Stomach (tissue), 8 donors: ENCODE measurements at regions not wholly inside any gene's neighbourhood (a gene's known extent, or its start where the extent isn't known, plus 50 kb on each side); places are given as distances from the start of the nearest gene placed in this dataset.
A peak's percentile ranks its signal among the peaks of the same experiment; 100 is the strongest.

Experiments used
- DNase-seq, 2 donors: peaks; one replicate each; pipeline versions ENCODE4 v3.0.0 to v3.0.0-alpha.2; 2013 to 2019
- H3K27ac ChIP-seq, 5 donors: fragments of 200-600 bp in 4 of 5; sonication (generic) in 4 of 5; one replicate each; pipeline ENCODE4 v1.5.1; 2013 to 2019; ENCODE audit warnings: mild to moderate bottlenecking in 1 of 5, moderate library complexity in 1 of 5
- H3K27me3 ChIP-seq, 3 donors: fragments of 200-600 bp; sonication (generic); one replicate each; pipeline ENCODE4 v1.5.1; 2017 to 2019; ENCODE audit warnings: mixed run types in 1 of 3
- H3K36me3 ChIP-seq, 4 donors: fragments of 200-600 bp; sonication (generic); 1 replicate in 3 of 4; 2 replicates in 1 of 4; pipeline ENCODE4 v1.5.1; 2016 to 2019
- H3K4me1 ChIP-seq, 4 donors: fragments of 200-600 bp; sonication (generic); one replicate each; pipeline ENCODE4 v1.5.1; 2016 to 2019
- H3K4me3 ChIP-seq, 4 donors: fragments of 200-600 bp; sonication (generic) in 3 of 4; one replicate each; pipeline ENCODE4 v1.5.1; 2016 to 2019; ENCODE audit warnings: mild to moderate bottlenecking in 1 of 4
- H3K9me3 ChIP-seq, 4 donors: fragments of 200-600 bp; sonication (generic); one replicate each; pipeline ENCODE4 v1.5.1; 2016 to 2019
- EP300 ChIP-seq: sonication (generic); formaldehyde crosslinking; IDR thresholded peaks from one replicate; pipeline ENCODE4 v1.6.1; 2017; ENCODE audit warnings: antibody characterized with exemption
- POLR2A ChIP-seq, 4 donors: fragments of 450-650 bp; IDR thresholded peaks; one replicate each; pipeline ENCODE4 v1.6.1; 2016; ENCODE audit warnings: antibody characterized with exemption in 4 of 4, control low read depth in 2 of 4, mild to moderate bottlenecking in 1 of 4, moderate library complexity in 1 of 4
- POLR2AphosphoS5 ChIP-seq, 3 donors: sonication (generic); formaldehyde crosslinking; IDR thresholded peaks; one replicate each; pipeline ENCODE4 v1.6.1; 2016; ENCODE audit warnings: antibody characterized with exemption in 3 of 3
- WGBS, 5 donors: extraction: QIAGEN DNeasy Blood & Tissue Kit in 3 of 5; methylation state at CpG; one replicate each; pipeline versions ENCODE4 v1.1.5 to v1.1.7; 2013 to 2018; 5-methylcytosine and 5-hydroxymethylcytosine counted together
- intact Hi-C: fragments of 100-400 bp; cut with DNase I; formaldehyde crosslinking; loops from one replicate; pipeline ENCODE4 v1.15.1; 2023; ENCODE audit warnings: low total_unique reads
- TF ChIP-seq, protein P1 (sequence below), 7 experiments: fragments of 450-650 bp in 4 of 7; fragments of 200-600 bp in 3 of 7; sonication (generic) in 3 of 7; IDR thresholded peaks; one replicate each; pipeline ENCODE4 v1.5.1; 2016 to 2019; ENCODE audit warnings: antibody characterized with exemption in 7 of 7, control low read depth in 2 of 7, mild to moderate bottlenecking in 1 of 7
- donor health status: healthy with polysubstance abuse.
- donor health status: Bipolar disorder and iron deficiency.
- donor health status: healthy.

DNA sequence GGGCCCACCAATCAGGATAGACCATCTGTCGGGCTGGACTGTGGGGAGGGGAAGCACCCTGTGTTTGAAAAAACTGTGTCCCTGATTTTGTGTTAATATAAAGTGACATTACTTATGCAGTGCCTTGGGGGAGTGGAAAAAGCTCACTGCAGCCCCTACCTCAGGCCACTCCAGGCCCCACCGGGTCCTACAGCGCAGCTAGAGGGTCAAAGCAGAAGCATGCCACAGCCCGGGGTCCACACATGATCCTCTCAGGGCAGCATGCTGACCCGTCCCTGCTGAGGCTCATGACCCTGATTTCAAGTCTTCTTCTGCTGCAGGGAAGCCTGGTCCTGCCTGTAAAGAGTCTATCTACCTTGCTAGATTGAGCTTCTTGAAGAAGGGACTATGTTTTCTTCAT, 133.0 kb upstream of the PLCB4 start:
- Histone ChIP-seq H3K27me3 (no peaks in the 10 kb centered on the region), H3K4me3 (no peak overlapping the region), H3K4me1 (no peaks in the 10 kb centered on the region), H3K36me3 (no peaks in the 10 kb centered on the region), H3K9me3 (no peaks in the 10 kb centered on the region), H3K27ac (no peak overlapping the region)
- no peak for DNase-seq
- intact Hi-C loops: no loop called here
- 86 to 97% (median 92%) methylated on average over 5 of the region's 5 CpGs for WGBS, 5 donors
- TF ChIP-seq EP300: no peak
- no peak for TF ChIP-seq POLR2AphosphoS5 (IDR thresholded peaks at IDR 0.05)
- TF ChIP-seq, protein P1, sequence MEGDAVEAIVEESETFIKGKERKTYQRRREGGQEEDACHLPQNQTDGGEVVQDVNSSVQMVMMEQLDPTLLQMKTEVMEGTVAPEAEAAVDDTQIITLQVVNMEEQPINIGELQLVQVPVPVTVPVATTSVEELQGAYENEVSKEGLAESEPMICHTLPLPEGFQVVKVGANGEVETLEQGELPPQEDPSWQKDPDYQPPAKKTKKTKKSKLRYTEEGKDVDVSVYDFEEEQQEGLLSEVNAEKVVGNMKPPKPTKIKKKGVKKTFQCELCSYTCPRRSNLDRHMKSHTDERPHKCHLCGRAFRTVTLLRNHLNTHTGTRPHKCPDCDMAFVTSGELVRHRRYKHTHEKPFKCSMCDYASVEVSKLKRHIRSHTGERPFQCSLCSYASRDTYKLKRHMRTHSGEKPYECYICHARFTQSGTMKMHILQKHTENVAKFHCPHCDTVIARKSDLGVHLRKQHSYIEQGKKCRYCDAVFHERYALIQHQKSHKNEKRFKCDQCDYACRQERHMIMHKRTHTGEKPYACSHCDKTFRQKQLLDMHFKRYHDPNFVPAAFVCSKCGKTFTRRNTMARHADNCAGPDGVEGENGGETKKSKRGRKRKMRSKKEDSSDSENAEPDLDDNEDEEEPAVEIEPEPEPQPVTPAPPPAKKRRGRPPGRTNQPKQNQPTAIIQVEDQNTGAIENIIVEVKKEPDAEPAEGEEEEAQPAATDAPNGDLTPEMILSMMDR (IDR thresholded peaks at IDR 0.05): no peak

DNA sequence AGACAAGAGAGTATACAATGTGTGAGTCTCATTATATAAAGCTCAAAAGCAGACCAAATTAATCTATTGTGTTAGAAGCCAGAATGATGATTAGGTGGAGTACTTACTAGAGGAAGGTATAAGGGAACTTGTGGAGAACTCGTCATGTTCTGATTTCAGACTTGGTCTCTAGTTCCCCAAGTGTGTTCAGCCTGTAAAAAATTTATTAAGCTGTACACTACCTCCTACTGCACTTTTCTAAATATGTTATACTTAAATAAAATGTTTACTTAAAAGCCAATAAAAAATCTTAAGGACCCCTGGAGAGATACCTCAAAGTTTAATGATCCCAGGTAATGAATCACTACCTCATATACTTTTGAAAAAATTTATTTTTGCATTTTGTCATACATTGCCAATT, 130.4 kb upstream of the PLCB4 start:
- Histone ChIP-seq H3K27ac (no peak overlapping the region), H3K9me3 (no peaks in the 10 kb centered on the region), H3K27me3 (no peaks in the 10 kb centered on the region), H3K4me1 (peaks cover 0 to 5% (median 0%) of the 10 kb centered on the region in 4 donors), H3K4me3 (no peak overlapping the region), H3K36me3 (no peaks in the 10 kb centered on the region)
- intact Hi-C loops: no loop called here
- WGBS, 5 donors: 82 to 94% (median 84%) methylated on average over 1 of the region's 1 CpG
- TF ChIP-seq EP300 (no peak), POLR2AphosphoS5 (IDR thresholded peaks at IDR 0.05) (no peak), POLR2A (IDR thresholded peaks at IDR 0.05) (no peak)
- TF ChIP-seq, protein P1 (IDR thresholded peaks at IDR 0.05): no peak
- DNase-seq: no peak

DNA sequence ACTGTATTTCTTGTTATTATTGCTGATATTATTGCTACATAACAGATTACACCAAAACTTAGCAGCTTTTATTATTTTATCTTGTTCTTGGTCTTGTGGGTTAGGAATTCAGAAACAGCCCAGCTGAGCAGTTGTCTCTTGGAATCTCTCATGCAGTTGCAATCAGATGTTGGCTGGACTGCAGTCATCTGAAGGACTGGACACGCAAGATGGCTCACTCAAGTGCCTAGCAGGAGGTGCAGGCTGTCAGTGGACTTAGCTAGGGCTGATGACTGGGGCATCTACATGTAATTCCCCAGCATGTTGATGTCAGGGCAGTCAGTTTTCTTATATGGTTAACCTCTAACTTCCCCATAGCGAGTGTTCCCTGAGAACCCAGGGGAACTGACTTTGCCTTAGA, 128.6 kb upstream of the PLCB4 start:
- intact Hi-C loops: no loop called here
- Histone ChIP-seq H3K4me3 (no peak overlapping the region), H3K27ac (no peak overlapping the region), H3K9me3 (no peaks in the 10 kb centered on the region), H3K36me3 (no peaks in the 10 kb centered on the region), H3K27me3 (no peaks in the 10 kb centered on the region), H3K4me1 (peaks cover 0 to 10% (median 0%) of the 10 kb centered on the region in 4 donors)
- TF ChIP-seq POLR2AphosphoS5 (IDR thresholded peaks at IDR 0.05): no peak
- no peak for TF ChIP-seq EP300
- TF ChIP-seq, protein P1 (IDR thresholded peaks at IDR 0.05): no peak
- WGBS, 5 donors: 80 to 90% (median 84%) methylated on average over 2 of the region's 2 CpGs
- no peak for DNase-seq

DNA sequence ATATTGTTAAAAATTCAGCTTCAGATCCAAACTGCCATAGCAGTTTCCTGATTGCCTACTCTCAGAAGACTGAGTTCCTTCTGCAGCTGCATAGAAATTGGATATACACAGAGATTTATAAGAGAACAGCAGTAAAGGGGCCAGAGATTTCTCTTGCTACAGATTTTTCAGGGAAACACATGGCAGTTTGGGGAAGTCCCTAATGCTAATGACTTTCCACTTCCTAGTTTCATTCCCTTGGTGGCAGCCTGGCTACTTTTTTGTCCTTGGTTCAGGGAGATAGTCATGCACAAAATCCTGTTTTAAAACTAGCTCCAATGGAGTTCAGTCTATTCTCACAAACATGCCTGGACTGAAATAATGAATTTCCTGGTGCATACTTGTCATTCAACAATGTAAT, 125.3 kb upstream of the PLCB4 start:
- no peaks in the 10 kb centered on the region for H3K36me3 ChIP-seq
- intact Hi-C loops: no loop called here
- DNase-seq: peak in 1 of 2 donors; percentile 52
- no peak overlapping the region for H3K4me3 ChIP-seq
- no peaks in the 10 kb centered on the region for H3K9me3 ChIP-seq
- peaks cover 0 to 18% (median 5%) of the 10 kb centered on the region in 4 donors for H3K4me1 ChIP-seq
- TF ChIP-seq POLR2A (IDR thresholded peaks at IDR 0.05): no peak
- TF ChIP-seq, protein P1 (IDR thresholded peaks at IDR 0.05): no peak
- TF ChIP-seq POLR2AphosphoS5 (IDR thresholded peaks at IDR 0.05): no peak
- TF ChIP-seq EP300: no peak
- H3K27ac ChIP-seq: no peak overlapping the region
- H3K27me3 ChIP-seq: no peaks in the 10 kb centered on the region
